ENCODE measurements at regions not wholly inside any gene's neighbourhood (a gene's known extent, or its start where the extent isn't known, plus 50 kb on each side); places are given as distances from the start of the nearest gene placed in this dataset.

DNA sequence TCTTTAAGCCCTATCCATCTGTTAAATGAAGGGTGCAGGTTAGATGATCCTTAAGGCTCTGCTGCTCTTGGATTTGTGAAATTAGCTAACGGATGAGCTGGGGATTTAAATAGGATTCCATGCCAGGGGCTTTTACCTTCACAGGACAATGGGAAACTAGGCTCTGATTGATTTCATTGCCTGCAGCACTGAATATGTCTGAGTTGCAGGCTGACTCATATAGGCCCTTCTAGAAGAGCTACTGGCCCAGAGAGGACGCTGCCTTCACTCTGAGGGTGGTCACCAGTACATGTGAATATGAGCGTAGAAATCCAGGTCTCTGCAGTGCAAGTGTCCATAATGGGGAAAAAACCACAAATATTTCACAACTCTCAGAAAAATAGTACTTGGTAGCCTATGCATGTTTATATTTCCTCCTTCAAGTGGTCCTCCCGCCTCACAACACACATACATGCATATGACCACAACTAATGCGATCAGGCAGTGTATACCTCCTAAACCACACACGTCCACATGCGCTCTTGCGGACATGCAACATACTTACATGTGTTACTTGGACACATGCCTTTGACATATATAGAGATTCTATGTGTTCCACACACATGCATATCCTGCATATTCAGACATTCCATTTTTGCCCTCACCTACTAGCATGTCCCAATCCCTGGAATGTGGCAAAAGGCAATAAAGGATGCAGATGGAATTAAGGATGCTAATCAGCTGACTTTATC, 233.8 kb upstream of the JUN start:
- TF ChIP-seq POLR2A (IDR thresholded peaks at IDR 0.05) (no peak), POLR2AphosphoS5 (IDR thresholded peaks at IDR 0.05; ENCODE audit: insufficient read depth in 1 of 2, low read depth in 1 of 2) (no peak)
- TF ChIP-seq, protein P1, sequence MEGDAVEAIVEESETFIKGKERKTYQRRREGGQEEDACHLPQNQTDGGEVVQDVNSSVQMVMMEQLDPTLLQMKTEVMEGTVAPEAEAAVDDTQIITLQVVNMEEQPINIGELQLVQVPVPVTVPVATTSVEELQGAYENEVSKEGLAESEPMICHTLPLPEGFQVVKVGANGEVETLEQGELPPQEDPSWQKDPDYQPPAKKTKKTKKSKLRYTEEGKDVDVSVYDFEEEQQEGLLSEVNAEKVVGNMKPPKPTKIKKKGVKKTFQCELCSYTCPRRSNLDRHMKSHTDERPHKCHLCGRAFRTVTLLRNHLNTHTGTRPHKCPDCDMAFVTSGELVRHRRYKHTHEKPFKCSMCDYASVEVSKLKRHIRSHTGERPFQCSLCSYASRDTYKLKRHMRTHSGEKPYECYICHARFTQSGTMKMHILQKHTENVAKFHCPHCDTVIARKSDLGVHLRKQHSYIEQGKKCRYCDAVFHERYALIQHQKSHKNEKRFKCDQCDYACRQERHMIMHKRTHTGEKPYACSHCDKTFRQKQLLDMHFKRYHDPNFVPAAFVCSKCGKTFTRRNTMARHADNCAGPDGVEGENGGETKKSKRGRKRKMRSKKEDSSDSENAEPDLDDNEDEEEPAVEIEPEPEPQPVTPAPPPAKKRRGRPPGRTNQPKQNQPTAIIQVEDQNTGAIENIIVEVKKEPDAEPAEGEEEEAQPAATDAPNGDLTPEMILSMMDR (IDR thresholded peaks at IDR 0.05) = no peak
